Activated T-cell treated with anti-CD3 and anti-CD28 coated beads, Interleukin-2, amount 50 U/mL, for 72 hours (primary cell): ENCODE measurements at regions not wholly inside any gene's neighbourhood (a gene's known extent, or its start where the extent isn't known, plus 50 kb on each side); places are given as distances from the start of the nearest gene placed in this dataset.
"Not testable (repeated sequence)": the region's sequence is repeated elsewhere in the genome, so short reads cannot be mapped to it uniquely, and the experiment has no call there.

Source experiments
- ATAC-seq, 2 donors: fragments of 150-1000 bp; cut with Tn5 transposase; replicated peaks in 1 of 2; 2 replicates each; pipeline ENCODE4 v1.10.0; 2021; ENCODE audit warnings: moderate library complexity in 2 of 2, mild to moderate bottlenecking in 1 of 2
- DNase-seq, 2 donors: peaks; one replicate each; pipeline ENCODE4 v3.0.0; 2021 to 2022; ENCODE audit warnings: mixed read lengths in 1 of 2
- H3K27ac Mint-ChIP-seq: one replicate; pipeline ENCODE4 v1.8.0; 2022; ENCODE audit warnings: mild to moderate bottlenecking, moderate library complexity, mixed read lengths
- H3K27me3 Mint-ChIP-seq: one replicate; pipeline ENCODE4 v1.8.0; 2022; ENCODE audit warnings: low read depth, mixed read lengths
- H3K36me3 Mint-ChIP-seq, 2 donors: one replicate each; pipeline ENCODE4 v1.8.0; 2022; ENCODE audit warnings: mixed read lengths in 2 of 2, mild to moderate bottlenecking in 1 of 2; ENCODE audit not compliant: insufficient read depth in 2 of 2
- H3K4me1 Mint-ChIP-seq: one replicate; pipeline ENCODE4 v1.8.0; 2022; ENCODE audit warnings: low read depth, mixed read lengths
- H3K4me3 Mint-ChIP-seq, 2 donors: one replicate each; pipeline ENCODE4 v1.8.0; 2022; ENCODE audit warnings: mild to moderate bottlenecking in 2 of 2, mixed read lengths in 2 of 2, moderate library complexity in 2 of 2
- H3K9me3 Mint-ChIP-seq, 2 donors: one replicate each; pipeline ENCODE4 v1.8.0; 2022; ENCODE audit warnings: mixed read lengths in 2 of 2

DNA sequence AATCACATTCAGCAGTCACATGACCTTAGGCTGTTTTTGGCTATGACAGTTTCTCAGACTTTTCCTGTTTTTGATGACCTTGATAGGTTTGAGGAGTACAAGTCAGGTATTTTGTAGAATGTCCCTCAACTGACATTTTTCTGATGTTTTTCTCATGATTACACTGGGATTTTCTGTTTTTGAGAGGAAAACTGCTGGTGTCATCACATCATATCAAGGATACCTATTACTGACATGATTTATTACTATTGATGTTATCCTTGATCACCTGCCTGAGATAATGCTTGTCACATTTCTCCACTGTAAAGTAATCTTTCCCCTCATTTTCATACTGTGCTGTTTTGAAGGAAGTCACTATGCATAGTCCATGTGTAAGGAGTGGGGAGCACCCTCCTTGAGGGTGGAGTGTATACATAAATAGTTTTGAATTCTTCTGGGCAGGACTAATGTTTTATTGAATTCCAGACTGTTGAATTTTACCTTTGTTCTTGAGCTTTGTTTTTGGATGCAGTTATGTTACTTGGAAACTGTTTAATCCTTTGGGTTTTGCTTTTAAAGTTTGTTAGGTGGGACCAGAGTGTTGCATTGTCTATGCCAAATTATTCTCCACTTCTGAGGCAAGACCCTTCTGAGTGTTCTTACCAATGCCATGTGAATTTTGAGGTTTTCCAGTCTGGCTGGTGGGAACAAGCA lies 444.5 kb upstream of the FAR2 start:
- Mint-ChIP-seq H3K4me3 (no peak overlapping the region), H3K27me3 (no peaks in the 10 kb centered on the region), H3K4me1 (no peaks in the 10 kb centered on the region), H3K27ac (no peak overlapping the region), H3K36me3 (no peaks in the 10 kb centered on the region), H3K9me3 (peaks cover 0 to 4% of the 10 kb centered on the region in 2 donors)
- no peak for ATAC-seq
- DNase-seq, result no peak

DNA sequence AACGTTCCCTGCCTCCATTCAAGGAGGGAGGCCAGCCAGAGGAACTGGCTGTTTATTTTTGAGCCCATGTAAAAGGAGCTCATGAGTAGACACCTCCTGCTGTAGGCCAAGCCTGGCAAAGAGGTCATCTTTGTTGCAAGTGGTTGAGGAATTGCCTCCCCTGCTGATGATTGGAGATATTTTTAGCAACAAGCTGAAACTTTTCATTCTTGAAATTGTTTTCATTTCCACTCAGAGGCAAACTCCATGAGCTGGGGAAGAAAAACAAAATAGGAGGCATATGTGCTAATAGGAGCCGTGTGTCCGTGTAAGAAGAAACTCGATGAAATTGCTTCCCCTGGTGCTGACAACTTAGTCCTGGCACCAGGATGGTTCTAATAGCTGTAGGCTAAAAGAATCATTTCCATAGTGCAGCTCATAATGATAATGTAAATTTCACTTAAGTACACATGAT lies 440.1 kb upstream of the FAR2 start:
- no peaks in the 10 kb centered on the region for H3K4me1 Mint-ChIP-seq
- H3K4me3 Mint-ChIP-seq, result no peak overlapping the region
- H3K27ac Mint-ChIP-seq, result no peak overlapping the region
- no peak for ATAC-seq
- H3K27me3 Mint-ChIP-seq, result no peaks in the 10 kb centered on the region
- no peaks in the 10 kb centered on the region for H3K36me3 Mint-ChIP-seq
- peaks cover 0 to 3% of the 10 kb centered on the region in 2 donors for H3K9me3 Mint-ChIP-seq
- DNase-seq, result no peak

DNA sequence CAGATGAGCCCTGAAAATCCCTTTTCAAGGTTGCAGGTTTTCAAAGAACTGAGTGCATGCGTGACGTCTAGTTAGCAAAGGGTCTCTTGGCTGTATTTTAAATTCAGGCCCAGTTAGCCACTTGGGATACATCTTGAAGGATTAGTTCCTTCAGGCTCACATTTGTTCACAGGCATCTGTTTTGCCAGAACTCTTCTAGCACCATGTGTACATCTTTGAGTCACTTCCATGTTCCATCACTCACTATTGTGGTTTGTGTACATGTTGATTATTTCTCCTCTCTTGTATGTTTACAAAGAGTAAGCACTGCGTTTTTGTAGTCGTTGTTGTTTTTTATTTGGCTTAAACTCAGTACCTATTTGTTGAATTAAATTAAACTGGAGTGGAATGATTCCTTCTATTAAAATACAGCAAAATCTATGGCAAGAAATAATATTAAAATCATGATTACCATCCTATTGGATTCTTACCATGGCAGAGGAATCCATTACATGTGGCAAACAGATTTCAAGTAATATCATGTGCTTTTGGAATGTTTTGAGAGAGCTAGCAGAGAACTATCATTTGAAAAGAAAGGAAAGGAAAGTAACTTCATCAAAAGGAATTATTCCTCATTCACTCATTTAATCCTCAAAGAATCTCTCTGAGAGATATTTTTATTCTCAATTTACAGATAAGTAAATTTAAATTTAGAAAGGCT lies 438.9 kb upstream of the FAR2 start:
- no peak for DNase-seq
- Mint-ChIP-seq H3K27ac (no peak overlapping the region), H3K4me1 (no peaks in the 10 kb centered on the region), H3K4me3 (no peak overlapping the region), H3K36me3 (no peaks in the 10 kb centered on the region), H3K9me3 (peaks cover 0 to 7% of the 10 kb centered on the region in 2 donors), H3K27me3 (no peaks in the 10 kb centered on the region)
- no peak for ATAC-seq

DNA sequence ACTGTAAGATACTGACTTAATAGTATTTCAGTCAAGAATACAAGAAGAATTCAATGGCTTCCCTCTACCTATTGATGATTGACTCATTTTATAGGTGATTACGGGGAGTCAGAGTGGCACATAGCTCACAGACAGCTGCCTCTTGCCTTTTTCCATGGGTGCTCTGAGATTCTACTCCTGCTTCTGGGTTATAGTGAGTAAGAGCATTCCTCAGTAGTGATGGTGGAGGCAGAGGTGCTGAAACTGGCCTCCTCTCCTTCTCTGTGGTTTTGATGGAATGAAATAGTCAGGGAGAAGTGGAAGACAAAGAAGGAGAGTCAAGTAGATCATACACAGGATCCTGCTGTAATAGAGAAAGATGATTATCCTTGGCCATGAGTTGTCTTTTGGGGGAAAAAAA lies 438.2 kb upstream of the FAR2 start:
- no peaks in the 10 kb centered on the region for H3K27me3 Mint-ChIP-seq
- DNase-seq, result no peak
- no peak overlapping the region for H3K27ac Mint-ChIP-seq
- no peak overlapping the region for H3K4me3 Mint-ChIP-seq
- peaks cover 0 to 5% of the 10 kb centered on the region in 2 donors for H3K9me3 Mint-ChIP-seq
- ATAC-seq, result no peak
- H3K4me1 Mint-ChIP-seq, result no peaks in the 10 kb centered on the region
- H3K36me3 Mint-ChIP-seq, result no peaks in the 10 kb centered on the region

DNA sequence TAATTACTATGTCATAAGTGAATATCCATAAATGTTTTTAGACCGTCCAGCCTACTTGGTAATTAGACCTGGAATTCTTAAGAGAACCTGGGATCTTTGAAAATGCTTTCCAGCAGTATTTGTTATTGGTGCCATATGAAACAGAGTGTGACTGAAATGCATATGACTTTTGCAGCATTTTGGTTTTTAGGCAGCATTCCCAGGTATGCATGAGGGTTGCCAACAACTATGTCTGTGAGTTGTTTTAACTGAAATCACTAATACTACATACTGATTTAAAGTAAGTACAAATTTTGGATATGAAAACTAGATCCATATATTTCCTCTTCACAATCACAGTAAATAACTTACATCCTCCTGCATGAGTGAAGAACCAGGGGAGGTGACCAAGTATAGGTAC lies 437.7 kb upstream of the FAR2 start:
- H3K36me3 Mint-ChIP-seq, result no peaks in the 10 kb centered on the region
- peaks cover 0 to 3% of the 10 kb centered on the region in 2 donors for H3K9me3 Mint-ChIP-seq
- no peak overlapping the region for H3K4me3 Mint-ChIP-seq
- H3K4me1 Mint-ChIP-seq, result no peaks in the 10 kb centered on the region
- ATAC-seq (no peak), DNase-seq (no peak)
- H3K27ac Mint-ChIP-seq, result no peak overlapping the region
- no peaks in the 10 kb centered on the region for H3K27me3 Mint-ChIP-seq

DNA sequence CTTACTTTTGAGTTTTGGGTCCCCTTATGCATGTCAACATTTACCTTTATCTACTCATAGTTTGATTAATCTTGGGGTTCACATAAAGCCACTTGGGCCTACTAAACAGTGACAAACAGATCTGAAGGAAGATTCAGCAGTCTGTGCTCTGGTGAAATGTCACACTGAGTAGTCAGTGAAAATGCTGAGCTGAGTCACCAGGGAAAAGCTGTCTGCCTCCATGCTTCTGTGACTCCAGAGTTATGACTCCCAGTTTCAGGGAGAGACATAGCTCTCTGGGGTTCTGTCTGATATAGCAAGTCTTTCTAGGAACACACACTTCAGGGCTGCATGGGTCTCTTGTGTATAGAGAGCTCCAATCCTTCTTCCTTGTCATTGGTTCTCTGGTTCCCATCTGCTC lies 406.3 kb upstream of the FAR2 start:
- peaks cover 3 to 5% of the 10 kb centered on the region in 2 donors for H3K9me3 Mint-ChIP-seq
- H3K4me1 Mint-ChIP-seq, result no peaks in the 10 kb centered on the region
- no peak for ATAC-seq
- H3K36me3 Mint-ChIP-seq, result no peaks in the 10 kb centered on the region
- H3K4me3 Mint-ChIP-seq, result no peak overlapping the region
- no peak overlapping the region for H3K27ac Mint-ChIP-seq
- no peak for DNase-seq
- H3K27me3 Mint-ChIP-seq, result no peaks in the 10 kb centered on the region

DNA sequence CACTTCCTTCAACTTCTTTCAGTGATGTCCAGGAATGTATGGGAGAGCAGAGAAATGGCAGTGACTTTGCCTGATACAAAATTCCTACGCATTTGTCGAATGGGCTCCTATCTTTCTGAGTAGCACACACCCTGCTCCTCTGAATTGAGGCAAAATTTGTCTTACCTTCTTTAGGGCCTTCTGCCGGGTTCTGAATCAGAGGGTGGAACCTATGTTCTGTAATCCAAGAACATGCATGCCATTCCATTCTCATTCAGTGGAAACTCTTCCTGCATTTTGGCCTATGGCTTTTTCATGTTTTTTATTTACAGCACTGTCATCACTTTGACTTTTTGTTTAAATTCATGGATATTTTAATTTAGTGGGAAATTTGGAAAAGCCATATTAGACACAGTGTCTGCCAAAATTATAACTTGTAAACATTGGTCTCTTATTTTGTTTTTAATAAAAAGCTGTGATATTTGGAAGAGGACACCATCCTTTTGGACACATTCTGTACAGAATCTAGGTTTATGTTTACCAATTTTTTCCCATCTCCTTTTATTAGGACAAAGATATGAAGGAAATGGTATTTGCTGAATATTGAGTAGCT lies 402.2 kb upstream of the FAR2 start:
- no peak for ATAC-seq
- Mint-ChIP-seq H3K27ac (no peak overlapping the region), H3K9me3 (peaks cover 3 to 6% of the 10 kb centered on the region in 2 donors), H3K4me3 (no peak overlapping the region), H3K4me1 (no peaks in the 10 kb centered on the region), H3K36me3 (no peaks in the 10 kb centered on the region), H3K27me3 (no peaks in the 10 kb centered on the region)
- no peak for DNase-seq

DNA sequence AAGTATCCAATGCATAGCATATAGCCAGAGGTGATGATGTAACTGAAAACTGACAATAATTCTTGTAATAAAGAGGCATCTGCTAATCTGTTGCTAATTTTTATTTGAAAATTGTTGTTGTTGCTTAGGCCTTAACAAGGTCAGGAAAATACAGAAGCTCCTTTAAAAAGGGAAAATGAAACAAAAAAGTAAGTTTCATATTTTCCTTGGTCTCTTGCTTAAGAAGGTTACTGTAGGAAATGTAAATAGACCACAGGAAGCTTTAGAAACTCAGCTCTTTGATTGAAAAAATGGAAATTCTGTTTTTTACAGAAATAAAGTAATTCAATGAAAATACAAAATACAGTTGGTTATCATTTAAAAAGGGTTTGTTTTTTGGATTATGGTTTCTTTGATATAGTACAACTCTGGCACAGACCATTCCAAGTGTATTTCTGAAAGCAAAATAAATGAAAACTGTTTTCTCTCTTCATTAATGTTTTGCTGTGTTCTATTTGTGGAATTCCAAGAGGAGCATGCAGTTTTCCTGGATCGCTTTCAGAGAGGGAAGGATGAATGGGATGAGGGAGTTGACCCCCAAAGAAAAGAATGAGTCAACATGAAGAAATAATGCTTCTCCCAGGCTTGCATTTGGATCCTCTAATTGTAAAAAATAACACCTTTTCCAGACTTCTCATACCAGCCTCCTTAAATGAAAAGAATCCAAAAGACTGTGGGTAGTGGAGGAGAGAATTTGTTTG lies 398.0 kb upstream of the FAR2 start:
- Mint-ChIP-seq H3K4me1 (no peaks in the 10 kb centered on the region), H3K27me3 (no peaks in the 10 kb centered on the region), H3K4me3 (no peak overlapping the region), H3K27ac (no peak overlapping the region), H3K9me3 (peaks cover 0 to 9% of the 10 kb centered on the region in 2 donors), H3K36me3 (no peaks in the 10 kb centered on the region)
- DNase-seq, result no peak
- ATAC-seq, result no peak

DNA sequence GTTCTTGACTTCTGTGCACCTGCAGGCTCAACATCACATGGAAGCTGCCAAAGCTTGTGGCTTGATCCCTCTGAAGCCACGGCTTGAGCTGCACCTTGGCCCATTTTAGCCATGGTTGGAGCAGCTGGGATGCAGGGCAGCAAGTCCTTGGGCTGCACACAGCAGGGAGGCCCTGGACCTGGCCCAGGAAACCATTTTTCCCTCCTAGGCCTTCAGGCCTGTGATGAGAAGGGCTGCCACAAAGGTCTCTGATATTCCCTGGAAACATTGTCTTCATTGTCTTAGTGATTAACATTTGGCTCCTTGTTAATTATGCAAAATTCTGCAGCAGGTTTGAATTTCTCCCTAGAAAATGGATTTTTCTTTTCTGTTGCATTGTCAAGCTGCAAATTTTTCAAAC lies 394.1 kb upstream of the FAR2 start:
- H3K27me3 Mint-ChIP-seq, result peaks cover 8% of the 10 kb centered on the region
- ATAC-seq (no peak), DNase-seq (no peak)
- peaks cover 2 to 9% of the 10 kb centered on the region in 2 donors for H3K9me3 Mint-ChIP-seq
- no peaks in the 10 kb centered on the region for H3K36me3 Mint-ChIP-seq
- H3K4me1 Mint-ChIP-seq, result no peaks in the 10 kb centered on the region
- H3K4me3 Mint-ChIP-seq, result no peak overlapping the region
- no peak overlapping the region for H3K27ac Mint-ChIP-seq

DNA sequence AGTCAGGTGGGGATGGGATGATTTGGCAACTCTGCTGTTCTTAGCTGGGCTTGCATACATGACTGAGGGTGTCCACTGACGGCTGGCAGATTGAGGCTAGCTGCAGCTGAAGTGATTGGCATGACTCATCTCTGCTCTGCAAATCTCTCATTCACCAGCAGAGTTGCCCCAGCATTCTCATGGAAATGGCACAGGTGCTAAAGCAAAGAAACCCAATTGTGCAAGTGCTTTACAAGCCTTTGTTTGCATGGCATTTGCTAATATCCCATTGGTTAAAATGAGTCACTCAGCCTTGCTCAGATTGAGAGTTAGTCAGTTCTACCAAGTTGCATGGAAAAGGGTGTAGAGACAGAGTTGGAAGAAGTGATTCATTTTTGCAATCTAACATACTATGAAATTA lies 389.7 kb upstream of the FAR2 start:
- peaks cover 8% of the 10 kb centered on the region for H3K27me3 Mint-ChIP-seq
- no peak overlapping the region for H3K27ac Mint-ChIP-seq
- H3K9me3 Mint-ChIP-seq, result peaks cover 3 to 4% of the 10 kb centered on the region in 2 donors
- H3K4me3 Mint-ChIP-seq, result no peak overlapping the region
- H3K36me3 Mint-ChIP-seq, result no peaks in the 10 kb centered on the region
- ATAC-seq (no peak), DNase-seq (no peak)
- H3K4me1 Mint-ChIP-seq, result no peaks in the 10 kb centered on the region

DNA sequence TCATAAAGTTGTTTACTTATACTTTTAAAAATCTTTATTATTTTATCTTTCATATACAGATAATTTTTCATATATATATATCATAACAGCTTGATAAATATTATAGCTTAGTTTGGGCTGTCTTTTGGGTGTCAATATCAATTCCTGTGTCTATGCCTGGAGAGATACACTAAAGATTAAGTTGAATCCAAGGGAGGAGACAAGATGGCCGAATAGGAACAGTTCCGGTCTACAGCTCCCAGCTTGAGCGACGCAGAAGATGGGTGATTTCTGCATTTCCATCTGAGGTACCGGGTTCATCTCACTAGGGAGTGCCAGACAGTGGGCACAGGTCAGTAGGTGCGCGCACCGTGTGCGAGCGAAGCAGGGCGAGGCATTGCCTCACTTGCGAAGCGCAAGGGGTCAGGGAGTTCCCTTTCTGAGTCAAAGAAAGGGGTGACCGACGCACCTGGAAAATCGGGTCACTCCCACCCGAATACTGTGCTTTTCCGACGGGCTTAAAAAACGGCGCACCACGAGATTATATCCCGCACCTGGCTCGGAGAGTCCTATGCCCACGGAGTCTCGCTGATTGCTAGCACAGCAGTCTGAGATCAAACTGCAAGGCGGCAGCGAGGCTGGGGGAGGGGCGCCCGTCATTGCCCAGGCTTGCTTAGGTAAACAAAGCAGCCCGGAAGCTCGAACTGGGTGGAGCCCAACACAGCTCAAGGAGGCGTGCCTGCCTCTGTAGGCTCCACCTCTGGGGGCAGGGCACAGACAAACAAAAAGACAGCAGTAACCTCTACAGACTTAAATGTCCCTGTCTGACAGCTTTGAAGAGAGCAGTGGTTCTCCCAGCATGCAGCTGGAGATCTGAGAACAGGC lies 388.8 kb upstream of the FAR2 start:
- not testable (repeated sequence) for ATAC-seq, H3K27me3 Mint-ChIP-seq, H3K27ac Mint-ChIP-seq, H3K9me3 Mint-ChIP-seq, H3K4me3 Mint-ChIP-seq, H3K4me1 Mint-ChIP-seq, DNase-seq, H3K36me3 Mint-ChIP-seq

DNA sequence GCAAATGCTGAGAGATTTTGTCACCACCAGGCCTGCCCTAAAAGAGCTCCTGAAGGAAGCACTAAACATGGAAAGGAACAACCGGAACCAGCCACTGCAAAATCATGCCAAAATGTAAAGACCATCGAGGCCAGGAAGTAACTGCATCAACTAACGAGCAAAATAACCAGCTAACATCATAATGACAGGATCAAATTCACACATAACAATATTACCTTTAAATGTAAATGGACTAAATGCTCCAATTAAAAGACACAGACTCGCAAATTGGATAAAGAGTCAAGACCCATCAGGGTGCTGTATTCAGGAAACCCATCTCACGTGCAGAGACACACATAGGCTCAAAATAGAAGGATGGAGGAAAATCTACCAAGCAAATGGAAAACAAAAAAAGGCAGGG lies 387.2 kb upstream of the FAR2 start:
- not testable (repeated sequence) for H3K4me1 Mint-ChIP-seq, H3K27ac Mint-ChIP-seq, H3K36me3 Mint-ChIP-seq, DNase-seq, H3K4me3 Mint-ChIP-seq, ATAC-seq, H3K9me3 Mint-ChIP-seq, H3K27me3 Mint-ChIP-seq
